Astrocyte (in vitro differentiated cells and primary cell): ENCODE measurements at regions not wholly inside any gene's neighbourhood (a gene's known extent, or its start where the extent isn't known, plus 50 kb on each side); places are given as distances from the start of the nearest gene placed in this dataset.

Experiments used
- EZH2 ChIP-seq: IDR thresholded peaks from 2 replicates; pipeline ENCODE4 v1.6.1; 2012; ENCODE audit warnings: mild to moderate bottlenecking, low read length, inconsistent platforms; ENCODE audit not compliant: insufficient read depth
- TF ChIP-seq, protein P1 (sequence below): IDR thresholded peaks from 2 replicates; pipeline ENCODE4 v1.5.1; 2011; ENCODE audit warnings: low read depth, mild to moderate bottlenecking, inconsistent platforms, low read length, moderate library complexity; ENCODE audit not compliant: insufficient read depth

DNA sequence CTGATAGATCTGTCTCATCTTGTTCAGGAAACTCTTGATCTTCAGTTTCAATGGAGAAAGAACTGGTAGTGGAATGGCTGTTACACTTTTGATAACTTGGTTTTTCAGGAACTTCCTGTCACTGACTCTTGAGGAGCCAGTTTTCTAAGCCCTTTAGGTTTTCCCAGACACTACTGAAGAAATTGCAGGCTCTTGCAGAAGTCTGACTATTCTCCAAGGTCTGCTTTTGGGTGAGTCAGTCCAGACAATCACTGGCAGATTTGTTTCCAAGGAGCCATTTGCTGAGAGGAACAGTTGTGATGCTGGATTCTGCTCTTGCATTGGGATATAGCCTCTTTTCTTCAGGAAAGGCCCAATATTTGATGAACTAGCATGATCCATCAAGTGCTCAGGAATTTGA lies 468.0 kb downstream of the FUT8 start:
- TF ChIP-seq, protein P1, sequence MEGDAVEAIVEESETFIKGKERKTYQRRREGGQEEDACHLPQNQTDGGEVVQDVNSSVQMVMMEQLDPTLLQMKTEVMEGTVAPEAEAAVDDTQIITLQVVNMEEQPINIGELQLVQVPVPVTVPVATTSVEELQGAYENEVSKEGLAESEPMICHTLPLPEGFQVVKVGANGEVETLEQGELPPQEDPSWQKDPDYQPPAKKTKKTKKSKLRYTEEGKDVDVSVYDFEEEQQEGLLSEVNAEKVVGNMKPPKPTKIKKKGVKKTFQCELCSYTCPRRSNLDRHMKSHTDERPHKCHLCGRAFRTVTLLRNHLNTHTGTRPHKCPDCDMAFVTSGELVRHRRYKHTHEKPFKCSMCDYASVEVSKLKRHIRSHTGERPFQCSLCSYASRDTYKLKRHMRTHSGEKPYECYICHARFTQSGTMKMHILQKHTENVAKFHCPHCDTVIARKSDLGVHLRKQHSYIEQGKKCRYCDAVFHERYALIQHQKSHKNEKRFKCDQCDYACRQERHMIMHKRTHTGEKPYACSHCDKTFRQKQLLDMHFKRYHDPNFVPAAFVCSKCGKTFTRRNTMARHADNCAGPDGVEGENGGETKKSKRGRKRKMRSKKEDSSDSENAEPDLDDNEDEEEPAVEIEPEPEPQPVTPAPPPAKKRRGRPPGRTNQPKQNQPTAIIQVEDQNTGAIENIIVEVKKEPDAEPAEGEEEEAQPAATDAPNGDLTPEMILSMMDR = no peak
- TF ChIP-seq EZH2 = no peak
